GM12864 (cell line): ENCODE measurements at regions not wholly inside any gene's neighbourhood (a gene's known extent, or its start where the extent isn't known, plus 50 kb on each side); places are given as distances from the start of the nearest gene placed in this dataset.

Experiments used
- DNase-seq: peaks from one replicate; pipeline ENCODE4 v3.0.0-alpha.2; 2011; ENCODE audit warnings: low read depth
- H3K4me3 ChIP-seq: 2 replicates; pipeline ENCODE4 v1.5.1; 2011; ENCODE audit warnings: mild to moderate bottlenecking, low read depth, low read length, control low read depth
- CTCF ChIP-seq: IDR thresholded peaks from 2 replicates; pipeline ENCODE4 v1.5.1; 2011; ENCODE audit warnings: low read depth, mild to moderate bottlenecking, moderate library complexity, low read length, control low read depth, inconsistent platforms; ENCODE audit errors: missing control alignments

- no peak for DNase-seq
- TF ChIP-seq CTCF = no peak
- H3K4me3 ChIP-seq = no peak overlapping the region
Observed at GRCh38 chr7:25926891-25927625, 224.9 kb upstream of the NFE2L3 start.

- DNase-seq = no peak
- no peak overlapping the region for H3K4me3 ChIP-seq
- no peak for TF ChIP-seq CTCF
Observed at GRCh38 chr7:25927626-25927978, 224.4 kb upstream of the NFE2L3 start.

GRCh38 chr7:25928549-25929330 is 223.3 kb upstream of the NFE2L3 start:
- TF ChIP-seq CTCF = no peak
- H3K4me3 ChIP-seq = no peak overlapping the region
- DNase-seq = no peak

DNA sequence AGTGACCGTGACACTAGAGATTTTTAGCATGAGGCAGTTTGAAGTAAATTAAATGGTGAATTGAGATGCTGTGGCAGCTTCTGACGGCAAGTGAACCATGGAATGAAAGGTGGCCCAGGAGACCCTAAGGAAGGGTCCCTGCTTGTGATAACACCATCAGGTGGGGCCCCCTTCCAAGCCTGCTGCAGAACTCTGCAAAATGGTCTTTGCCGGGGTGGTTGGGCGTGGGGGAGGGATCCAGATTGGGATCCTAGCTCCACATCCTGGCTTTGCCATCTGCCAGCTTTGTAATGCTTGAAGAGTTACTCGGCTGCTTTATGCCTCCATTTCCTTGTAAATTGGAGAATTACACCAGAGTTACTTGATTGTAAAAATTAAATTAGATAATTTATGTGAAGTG is 222.6 kb upstream of the NFE2L3 start:
- H3K4me3 ChIP-seq = no peak overlapping the region
- TF ChIP-seq CTCF = no peak
- no peak for DNase-seq

DNA sequence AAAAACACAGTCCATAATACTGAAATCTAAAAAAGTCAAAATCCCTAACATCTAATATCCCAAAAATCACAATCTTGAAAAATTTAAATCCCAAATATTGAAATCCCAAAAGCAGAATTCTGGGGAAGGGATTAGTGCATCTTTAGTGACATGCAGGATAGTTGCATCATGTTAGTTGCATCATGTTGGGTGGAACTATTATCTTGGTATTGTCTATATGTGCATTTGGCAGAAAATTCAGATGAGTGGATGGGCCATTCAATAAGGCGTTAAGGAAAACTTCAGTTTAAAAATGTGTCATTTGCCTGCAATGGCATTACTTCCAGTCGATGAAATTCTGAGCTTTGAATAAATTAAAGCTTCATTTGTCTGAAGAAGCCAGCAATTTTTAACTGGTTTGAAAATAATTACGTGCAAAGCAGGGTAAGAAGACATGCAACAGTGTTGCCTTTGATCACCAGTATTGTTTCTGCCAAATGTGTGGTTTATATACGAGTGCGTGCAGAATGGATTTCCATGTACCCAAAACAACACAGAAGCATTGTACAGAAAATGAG is 221.4 kb upstream of the NFE2L3 start:
- TF ChIP-seq CTCF = no peak
- no peak overlapping the region for H3K4me3 ChIP-seq
- no peak for DNase-seq

GRCh38 chr7:25931156-25931555 is 220.8 kb upstream of the NFE2L3 start:
- H3K4me3 ChIP-seq = no peak overlapping the region
- TF ChIP-seq CTCF = no peak
- no peak for DNase-seq
